Liver (tissue), 2 donors: ENCODE measurements at regions not wholly inside any gene's neighbourhood (a gene's known extent, or its start where the extent isn't known, plus 50 kb on each side); places are given as distances from the start of the nearest gene placed in this dataset.

ENCODE experiments used
- CTCF ChIP-seq: fragments of 150-350 bp; IDR thresholded peaks from 2 replicates; pipeline ENCODE4 v1.5.1; 2017; ENCODE audit warnings: improper control_type of control experiment, low read depth, low read length; ENCODE audit not compliant: missing input control
- FOXA1 ChIP-seq: IDR thresholded peaks from 2 replicates; pipeline ENCODE4 v1.6.1; 2016; ENCODE audit warnings: antibody characterized with exemption
- donor health status: healthy.

GRCh38 chr20:48458003-48458377 is 369.8 kb downstream of the PREX1 start:
- TF ChIP-seq FOXA1 = no peak
- no peak for TF ChIP-seq CTCF
